BJ (cell line): ENCODE measurements at regions not wholly inside any gene's neighbourhood (a gene's known extent, or its start where the extent isn't known, plus 50 kb on each side); places are given as distances from the start of the nearest gene placed in this dataset.

Source experiments
- CTCF ChIA-PET: fragments of 350-600 bp; formaldehyde crosslinking; extraction: SDS; loops from one replicate; lab custom pipeline; 2021; ENCODE audit warnings: antibody characterized with exemption, inconsistent platforms; lab: Yijun Ruan, JAX
- POLR2A ChIA-PET: fragments of 300-600 bp; sonication (Branson Sonifier 250); formaldehyde crosslinking; extraction: SDS; loops from one replicate; lab custom pipeline; 2021; ENCODE audit warnings: antibody characterized with exemption; lab: Charles Lee
- DNase-seq: peaks from one replicate; pipeline ENCODE4 v3.0.0-alpha.2; 2011; ENCODE audit warnings: low read depth
- H3K27me3 ChIP-seq: 2 replicates; pipeline ENCODE4 v1.6.0; 2011; ENCODE audit warnings: low read length; ENCODE audit not compliant: control insufficient read depth, insufficient read depth
- H3K36me3 ChIP-seq: 2 replicates; pipeline ENCODE4 v1.5.1; 2011; ENCODE audit warnings: low read length; ENCODE audit not compliant: control insufficient read depth, insufficient read depth
- H3K4me3 ChIP-seq: 2 replicates; pipeline ENCODE4 v1.5.1; 2011; ENCODE audit warnings: low read depth, mild to moderate bottlenecking, control low read depth, low read length
- CTCF ChIP-seq: IDR thresholded peaks from 2 replicates; pipeline ENCODE4 v1.5.1; 2011; ENCODE audit warnings: low read depth, mild to moderate bottlenecking, control low read depth, inconsistent platforms, low read length, moderate library complexity; ENCODE audit not compliant: insufficient read depth

GRCh38 chr16:73311857-73312723 lies 264.2 kb upstream of the ZFHX3 start:
- TF ChIP-seq CTCF = no peak
- H3K4me3 ChIP-seq = no peak overlapping the region
- no peak for DNase-seq
- H3K36me3 ChIP-seq = no peaks in the 10 kb centered on the region
- H3K27me3 ChIP-seq = no peaks in the 10 kb centered on the region
- CTCF ChIA-PET = no interaction called here
- POLR2A ChIA-PET = no interaction called here

DNA sequence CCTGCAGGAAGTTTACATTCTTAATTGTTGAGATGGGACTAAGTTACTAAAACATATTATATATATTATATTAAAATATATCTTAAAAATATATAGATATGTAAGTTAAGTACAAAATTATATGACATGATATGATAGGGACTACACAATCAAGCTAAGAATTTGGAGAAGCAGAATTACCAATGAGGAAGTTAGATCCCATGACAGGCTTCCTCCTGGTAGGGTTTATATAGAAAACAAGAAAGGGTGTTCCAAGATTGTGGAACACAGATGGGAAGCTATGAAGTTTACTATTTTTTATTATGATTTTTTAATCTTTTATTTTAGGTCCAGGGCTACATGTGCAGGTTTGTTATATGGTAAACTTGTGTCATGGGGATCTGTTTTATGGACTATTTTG lies 260.8 kb upstream of the ZFHX3 start:
- ChIA-PET CTCF (no interaction called here), POLR2A (no interaction called here)
- no peak for TF ChIP-seq CTCF
- no peak overlapping the region for H3K4me3 ChIP-seq
- H3K27me3 ChIP-seq = peaks cover 2% of the 10 kb centered on the region; the same call in 1 of the 2 replicates
- H3K36me3 ChIP-seq = no peaks in the 10 kb centered on the region
- DNase-seq = no peak

- Histone ChIP-seq H3K27me3 (peaks cover 5% of the 10 kb centered on the region; the same call in 1 of the 2 replicates), H3K4me3 (no peak overlapping the region), H3K36me3 (no peaks in the 10 kb centered on the region)
- no peak for DNase-seq
- ChIA-PET POLR2A (no interaction called here), CTCF (no interaction called here)
- TF ChIP-seq CTCF = no peak
These were observed 259.0 kb upstream of the ZFHX3 start for GRCh38 chr16:73306901-73307413.

DNA sequence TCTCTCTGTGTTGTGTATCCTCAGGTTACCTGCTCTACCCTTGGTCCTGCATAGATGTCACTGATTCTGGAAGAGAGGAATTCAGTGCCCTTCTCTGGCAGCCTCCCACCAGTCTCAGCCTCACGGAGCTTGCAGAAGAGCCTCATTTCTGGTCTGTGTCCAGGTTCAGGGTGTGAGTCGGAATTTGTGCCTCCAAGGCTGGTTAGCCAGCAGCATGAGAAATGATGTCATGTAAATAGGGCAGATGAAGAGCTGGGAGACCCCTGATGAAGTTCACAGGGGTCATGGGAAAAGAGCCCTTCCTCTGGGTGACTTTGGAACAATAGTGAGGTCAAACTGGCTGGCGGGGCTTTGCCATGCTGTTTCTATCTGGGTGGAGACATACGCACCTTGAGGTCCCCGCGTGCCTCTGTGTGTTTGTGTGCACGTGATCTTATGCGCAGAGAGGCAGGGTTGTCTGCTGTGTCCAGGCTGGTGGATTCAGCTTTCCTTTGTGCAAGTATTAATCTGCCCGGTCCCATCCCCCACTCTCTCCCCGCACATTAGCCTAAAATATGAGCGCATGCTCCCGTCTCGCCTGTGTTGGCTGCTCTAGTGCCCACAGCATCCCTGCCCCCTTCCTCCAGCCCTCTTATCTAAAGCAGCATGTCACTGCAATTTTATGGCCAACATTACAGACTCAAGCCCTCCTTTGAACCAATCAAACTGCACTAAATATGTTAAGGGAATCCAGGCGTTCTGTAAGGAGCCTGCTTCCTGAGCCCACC lies 256.3 kb upstream of the ZFHX3 start:
- POLR2A ChIA-PET = no interaction called here
- no peak for TF ChIP-seq CTCF
- no peak for DNase-seq
- Histone ChIP-seq H3K36me3 (no peaks in the 10 kb centered on the region), H3K27me3 (peaks cover 5% of the 10 kb centered on the region; the same call in 1 of the 2 replicates), H3K4me3 (no peak overlapping the region)
- CTCF ChIA-PET = interaction anchor here (0.9 kb wide), 1 partner anchor 17 kb away, joined by 3 read pairs; no protein-coding TSS in a partner anchor

DNA sequence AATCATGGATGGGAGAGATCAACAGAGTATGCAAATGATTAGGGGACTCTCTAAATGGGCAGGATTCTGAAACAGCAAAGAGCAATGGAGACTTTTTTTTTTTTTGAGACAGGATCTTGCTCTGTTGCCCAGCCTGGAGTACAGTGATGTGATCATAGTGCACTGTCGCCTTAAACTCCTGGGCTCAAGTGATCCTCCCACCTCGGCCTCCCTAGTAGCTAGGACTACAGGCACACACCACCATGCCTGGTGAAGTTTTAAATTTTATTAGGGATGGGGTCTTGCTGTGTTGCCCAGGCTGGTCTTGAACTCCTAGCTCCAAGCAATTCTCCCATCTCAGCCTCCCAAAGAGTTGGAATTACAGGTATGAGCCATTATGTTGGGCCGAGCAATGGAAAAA lies 255.0 kb upstream of the ZFHX3 start:
- ChIA-PET CTCF (no interaction called here), POLR2A (no interaction called here)
- no peak for DNase-seq
- Histone ChIP-seq H3K27me3 (peaks cover 5% of the 10 kb centered on the region; the same call in 1 of the 2 replicates), H3K4me3 (no peak overlapping the region), H3K36me3 (no peaks in the 10 kb centered on the region)
- TF ChIP-seq CTCF = no peak
